Nephron (organoid): ENCODE measurements at regions not wholly inside any gene's neighbourhood (a gene's known extent, or its start where the extent isn't known, plus 50 kb on each side); places are given as distances from the start of the nearest gene placed in this dataset.
A peak's percentile ranks its signal among the peaks of the same experiment; 100 is the strongest.

Experiments
- H3K27ac Mint-ChIP-seq, 3 experiments: 2 replicates each; pipeline ENCODE4 v1.8.0; 2020; ENCODE audit warnings: mixed read lengths in 3 of 3, mild to moderate bottlenecking in 2 of 3, moderate library complexity in 1 of 3
- H3K27me3 Mint-ChIP-seq: 2 replicates; pipeline ENCODE4 v1.8.0; 2021; ENCODE audit warnings: low read depth, mild to moderate bottlenecking, moderate library complexity, mixed read lengths
- H3K36me3 Mint-ChIP-seq: 2 replicates; pipeline ENCODE4 v1.8.0; 2020; ENCODE audit warnings: low read depth, mixed read lengths
- H3K4me1 Mint-ChIP-seq: 2 replicates; pipeline ENCODE4 v1.8.0; 2020; ENCODE audit warnings: mixed read lengths
- H3K4me3 Mint-ChIP-seq, 3 experiments: 2 replicates each; pipeline ENCODE4 v1.8.0; 2020; ENCODE audit warnings: mild to moderate bottlenecking in 3 of 3, mixed read lengths in 3 of 3, moderate library complexity in 2 of 3
- H3K9me3 Mint-ChIP-seq: 2 replicates; pipeline ENCODE4 v1.8.0; 2020; ENCODE audit warnings: mixed read lengths
- CTCF ChIP-seq, 3 experiments: fragments of 200-600 bp; sonication (generic); IDR thresholded peaks; one replicate each; pipeline ENCODE4 v1.5.0; 2021; ENCODE audit warnings: antibody characterized with exemption in 3 of 3; ENCODE audit not compliant: unreplicated experiment in 3 of 3

- H3K27me3 Mint-ChIP-seq = no peaks in the 10 kb centered on the region
- no peak overlapping the region for H3K4me3 Mint-ChIP-seq
- H3K9me3 Mint-ChIP-seq = no peaks in the 10 kb centered on the region
- peak overlapping the region in 2 of 3 experiments; percentile 59 to 62 for H3K27ac Mint-ChIP-seq
- H3K4me1 Mint-ChIP-seq = peaks cover 51% of the 10 kb centered on the region
- TF ChIP-seq CTCF (IDR thresholded peaks at IDR 0.05; ENCODE audit: unreplicated experiment in 3 of 3) = no peak
- H3K36me3 Mint-ChIP-seq = peaks cover 38% of the 10 kb centered on the region
Measured at GRCh38 chr21:16377857-16378256, 648.1 kb downstream of the USP25 start.

DNA sequence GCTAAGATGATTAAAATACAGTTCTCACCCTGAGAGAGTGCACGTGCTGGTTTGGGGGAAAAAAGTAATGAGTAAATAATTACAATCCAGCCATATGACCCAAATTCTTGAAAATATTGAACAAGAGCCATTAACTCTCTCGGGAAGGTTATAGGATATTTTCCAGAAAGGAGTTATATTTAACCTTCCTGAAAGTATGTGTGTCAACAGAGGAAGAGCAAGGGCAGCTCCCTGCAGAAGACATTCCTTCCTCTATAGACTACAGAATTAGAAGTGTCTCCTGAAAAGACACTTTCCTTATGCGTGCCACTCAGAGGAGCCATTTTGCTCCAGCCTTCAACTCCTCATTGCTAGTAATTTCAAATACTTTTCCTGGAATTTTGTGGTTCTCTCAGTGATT, 648.7 kb downstream of the USP25 start:
- H3K9me3 Mint-ChIP-seq = no peaks in the 10 kb centered on the region
- H3K27ac Mint-ChIP-seq = peak overlapping the region; percentile 23 to 62 (median 59)
- H3K4me3 Mint-ChIP-seq = no peak overlapping the region
- H3K36me3 Mint-ChIP-seq = peaks cover 35% of the 10 kb centered on the region
- TF ChIP-seq CTCF (IDR thresholded peaks at IDR 0.05; ENCODE audit: unreplicated experiment in 3 of 3) = no peak
- peaks cover 50% of the 10 kb centered on the region for H3K4me1 Mint-ChIP-seq
- H3K27me3 Mint-ChIP-seq = no peaks in the 10 kb centered on the region

GRCh38 chr21:16388291-16388690, 658.5 kb downstream of the USP25 start:
- peaks cover 9% of the 10 kb centered on the region for H3K9me3 Mint-ChIP-seq
- H3K4me3 Mint-ChIP-seq = no peak overlapping the region

DNA sequence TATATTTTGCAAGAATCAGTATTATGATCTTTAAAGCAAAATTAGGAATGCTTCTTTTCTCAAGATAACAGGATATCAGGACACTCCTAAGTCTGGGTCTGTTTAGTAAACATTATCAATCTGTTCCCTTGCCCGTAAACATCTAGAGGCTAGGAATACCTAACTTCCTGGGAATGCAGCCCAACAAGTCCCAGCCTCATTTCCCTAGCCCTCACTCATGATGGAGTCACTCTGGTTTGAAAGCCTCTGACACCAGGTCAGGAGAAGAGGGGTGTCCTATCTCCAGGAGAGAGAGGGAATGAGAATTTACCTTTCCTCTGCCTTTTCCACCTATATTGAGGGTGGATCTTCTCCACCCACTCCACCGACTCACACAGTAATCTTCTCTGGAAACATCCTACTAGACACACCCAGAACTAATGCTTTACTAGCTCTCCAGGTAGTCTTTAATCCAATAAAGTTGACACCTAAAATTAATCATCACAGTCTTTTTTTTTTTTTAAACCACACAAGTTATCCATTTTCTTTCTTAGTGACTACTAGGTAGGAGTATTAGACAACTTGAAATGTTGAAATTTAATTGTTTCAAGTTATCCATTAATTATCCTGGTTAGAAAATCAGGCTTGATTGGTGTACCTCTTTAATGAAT, 659.3 kb downstream of the USP25 start:
- Mint-ChIP-seq H3K9me3 (peaks cover 9% of the 10 kb centered on the region), H3K36me3 (peaks cover 38% of the 10 kb centered on the region), H3K27me3 (no peaks in the 10 kb centered on the region), H3K4me1 (peaks cover 5% of the 10 kb centered on the region), H3K4me3 (no peak overlapping the region), H3K27ac (peak overlapping the region in 1 of 3 experiments; percentile 17)
- TF ChIP-seq CTCF (IDR thresholded peaks at IDR 0.05; ENCODE audit: unreplicated experiment in 3 of 3) = no peak

More at GRCh38 chr21:16388291-16388690, 658.5 kb downstream of the USP25 start:
- H3K4me1 Mint-ChIP-seq = peaks cover 5% of the 10 kb centered on the region
- H3K36me3 Mint-ChIP-seq = peaks cover 38% of the 10 kb centered on the region
- H3K27me3 Mint-ChIP-seq = no peaks in the 10 kb centered on the region
- H3K27ac Mint-ChIP-seq = no peak overlapping the region
- no peak for TF ChIP-seq CTCF (IDR thresholded peaks at IDR 0.05; ENCODE audit: unreplicated experiment in 3 of 3)

- peaks cover 38% of the 10 kb centered on the region for H3K36me3 Mint-ChIP-seq
- TF ChIP-seq CTCF (IDR thresholded peaks at IDR 0.05; ENCODE audit: unreplicated experiment in 3 of 3) = no peak
- peaks cover 9% of the 10 kb centered on the region for H3K9me3 Mint-ChIP-seq
- H3K4me1 Mint-ChIP-seq = peaks cover 5% of the 10 kb centered on the region
- peak overlapping the region in 1 of 3 experiments; percentile 45 for H3K27ac Mint-ChIP-seq
- no peaks in the 10 kb centered on the region for H3K27me3 Mint-ChIP-seq
- H3K4me3 Mint-ChIP-seq = no peak overlapping the region
Measured at GRCh38 chr21:16389643-16390042, 659.9 kb downstream of the USP25 start.

GRCh38 chr21:16395285-16395684, 665.5 kb downstream of the USP25 start:
- no peak overlapping the region for H3K27ac Mint-ChIP-seq
- no peaks in the 10 kb centered on the region for H3K27me3 Mint-ChIP-seq
- H3K9me3 Mint-ChIP-seq = peaks cover 15% of the 10 kb centered on the region
- no peak for TF ChIP-seq CTCF (IDR thresholded peaks at IDR 0.05; ENCODE audit: unreplicated experiment in 3 of 3)
- no peaks in the 10 kb centered on the region for H3K4me1 Mint-ChIP-seq
- H3K36me3 Mint-ChIP-seq = peaks cover 41% of the 10 kb centered on the region
- H3K4me3 Mint-ChIP-seq = no peak overlapping the region
